ACHN (cell line): ENCODE measurements at regions not wholly inside any gene's neighbourhood (a gene's known extent, or its start where the extent isn't known, plus 50 kb on each side); places are given as distances from the start of the nearest gene placed in this dataset.
A peak's percentile ranks its signal among the peaks of the same experiment; 100 is the strongest.

Experiments
- DNase-seq: peaks from one replicate; pipeline ENCODE4 v3.0.0-alpha.2; 2015
- in situ Hi-C: cut with HindIII; loops from 2 replicates; pipeline ENCODE4 v1.10.0; 2017; ENCODE audit warnings: low sequenced_read_pairs, low pct_ligation_motif_present, low pct_unique_long_range_greater_than_20kb

DNA sequence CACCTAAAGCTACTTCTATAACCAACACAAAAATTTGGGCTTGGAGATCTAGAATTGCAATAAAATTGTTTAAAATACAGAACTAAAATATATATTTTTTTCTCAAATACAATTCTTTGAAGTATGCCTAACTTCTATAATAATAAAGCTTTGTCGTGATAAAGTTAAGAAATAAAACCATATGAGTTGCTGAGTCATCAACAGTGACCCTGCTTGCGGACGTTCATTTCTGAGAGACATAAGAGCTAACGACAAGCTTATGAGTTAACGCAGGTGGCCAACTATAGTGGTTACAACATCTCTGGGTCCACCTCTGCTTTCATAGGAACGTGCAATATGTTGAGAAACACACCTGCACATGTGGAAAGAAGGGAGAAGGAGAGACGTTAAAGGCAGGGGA, 407.1 kb upstream of the SLC14A2 start:
- in situ Hi-C loops = no loop called here

DNA sequence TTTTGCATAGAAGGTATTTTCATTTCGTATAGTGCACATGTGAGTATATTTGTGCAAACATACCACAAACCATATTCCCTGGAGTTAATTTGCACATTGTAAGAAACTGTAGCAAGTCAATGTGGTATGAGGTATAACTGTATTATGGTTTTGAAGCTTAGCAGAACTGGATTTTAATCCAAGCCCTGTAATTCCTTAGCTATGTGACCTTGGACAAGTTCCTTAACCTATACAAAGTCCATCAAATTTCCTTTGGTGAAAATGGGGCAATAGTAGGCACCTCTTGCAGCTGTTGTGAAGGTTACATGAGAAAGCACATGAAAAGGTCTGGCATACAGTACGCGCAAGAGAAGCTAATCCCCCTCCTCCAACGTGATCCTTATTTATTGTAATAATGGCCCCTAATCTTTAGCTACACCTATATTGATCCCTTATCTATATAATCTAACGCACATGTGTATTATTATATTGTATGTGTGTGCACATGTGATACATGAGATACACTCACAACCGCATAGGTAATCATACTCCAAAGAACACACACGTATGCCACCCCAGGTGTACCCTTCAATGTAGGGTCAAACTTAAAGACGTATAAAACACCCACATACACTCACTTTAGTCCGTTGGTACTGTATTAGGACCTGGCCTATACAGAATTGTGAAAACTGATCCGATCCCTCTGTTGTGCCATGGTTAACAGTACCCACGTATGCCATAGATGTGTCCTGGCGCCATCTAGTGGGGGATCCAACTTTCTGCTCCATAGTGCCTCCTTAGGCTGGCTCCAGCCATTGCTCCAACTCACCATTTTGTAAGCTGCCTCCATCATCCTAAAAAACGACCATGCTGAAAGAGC, 402.9 kb upstream of the SLC14A2 start:
- in situ Hi-C loops = no loop called here
- peak; percentile 73 for DNase-seq

More for the DNA sequence above, 407.1 kb upstream of the SLC14A2 start:
- DNase-seq = no peak

DNA sequence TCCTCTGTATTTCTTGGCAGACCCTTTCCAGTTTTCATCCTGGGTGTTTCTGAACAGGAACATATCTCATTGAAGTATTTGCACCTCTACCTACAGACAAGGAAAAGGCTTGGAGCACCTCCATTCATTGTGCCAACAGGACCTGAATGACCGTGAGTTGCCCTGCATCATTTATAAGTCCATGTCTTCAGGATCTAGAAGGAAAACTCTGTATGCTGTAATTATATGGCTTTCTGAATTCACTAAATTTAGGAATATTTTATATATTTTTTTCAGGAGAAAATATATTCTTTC, 402.3 kb upstream of the SLC14A2 start:
- in situ Hi-C loops = no loop called here
- DNase-seq = no peak

DNA sequence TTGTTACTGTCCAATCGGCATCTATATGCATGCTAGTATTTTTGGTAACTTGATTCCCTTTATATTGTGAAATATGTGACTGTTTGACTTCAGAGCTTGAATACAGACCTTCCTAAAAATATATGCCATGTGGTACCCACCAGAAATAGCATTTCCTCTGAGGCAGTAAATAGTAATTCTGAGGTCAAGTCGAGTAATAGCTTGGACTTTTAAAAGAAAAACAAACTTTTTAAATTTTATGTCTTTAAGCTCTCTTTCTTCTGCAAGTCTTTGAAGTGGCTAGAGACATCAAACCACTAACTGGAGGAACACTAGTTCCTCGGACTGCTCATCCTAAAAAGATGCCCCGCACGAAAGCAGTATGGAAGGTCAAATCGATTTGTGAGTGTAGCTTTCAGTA, 396.8 kb upstream of the SLC14A2 start:
- in situ Hi-C loops = no loop called here

DNA sequence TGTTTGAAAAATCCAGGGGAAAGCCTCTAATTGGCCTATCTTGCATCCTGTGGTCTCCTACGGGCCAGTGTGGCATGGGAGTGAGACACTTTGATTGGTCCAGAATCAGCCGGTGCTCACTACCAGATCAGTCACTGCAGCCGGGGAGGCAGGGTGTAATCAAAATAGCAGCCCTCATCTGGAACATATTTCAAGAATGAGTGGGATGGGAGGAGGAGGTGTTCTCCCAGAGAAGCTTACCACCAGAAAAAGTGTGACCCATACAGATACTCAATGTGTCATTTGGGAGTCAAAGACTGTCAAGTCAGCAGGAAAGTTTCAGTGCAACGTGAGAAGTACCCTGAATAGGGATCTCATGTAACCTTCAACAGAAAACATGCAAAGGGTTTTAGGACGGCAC, 393.9 kb upstream of the SLC14A2 start:
- no peak for DNase-seq
- in situ Hi-C loops = no loop called here

More for the DNA sequence above, 396.8 kb upstream of the SLC14A2 start:
- DNase-seq = no peak

DNA sequence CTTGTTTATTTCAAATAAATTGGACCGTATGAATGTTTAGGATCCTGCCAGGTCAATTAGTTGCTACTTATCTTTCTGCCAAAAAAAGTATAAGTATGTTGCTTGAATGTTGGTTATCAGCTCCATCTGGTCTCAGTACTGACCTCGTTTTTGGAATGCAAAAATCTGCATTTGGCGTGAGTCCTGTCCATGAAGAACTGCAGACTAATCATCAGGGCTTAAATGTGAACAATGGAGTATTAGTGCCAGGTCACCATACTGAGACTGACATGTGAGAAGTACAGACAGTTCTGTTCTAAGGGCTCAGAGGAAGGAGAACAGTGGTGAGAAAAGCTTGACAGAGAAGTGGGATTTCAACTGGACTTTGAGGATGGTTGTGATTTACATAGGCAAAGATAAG, 393.1 kb upstream of the SLC14A2 start:
- in situ Hi-C loops = no loop called here

DNA sequence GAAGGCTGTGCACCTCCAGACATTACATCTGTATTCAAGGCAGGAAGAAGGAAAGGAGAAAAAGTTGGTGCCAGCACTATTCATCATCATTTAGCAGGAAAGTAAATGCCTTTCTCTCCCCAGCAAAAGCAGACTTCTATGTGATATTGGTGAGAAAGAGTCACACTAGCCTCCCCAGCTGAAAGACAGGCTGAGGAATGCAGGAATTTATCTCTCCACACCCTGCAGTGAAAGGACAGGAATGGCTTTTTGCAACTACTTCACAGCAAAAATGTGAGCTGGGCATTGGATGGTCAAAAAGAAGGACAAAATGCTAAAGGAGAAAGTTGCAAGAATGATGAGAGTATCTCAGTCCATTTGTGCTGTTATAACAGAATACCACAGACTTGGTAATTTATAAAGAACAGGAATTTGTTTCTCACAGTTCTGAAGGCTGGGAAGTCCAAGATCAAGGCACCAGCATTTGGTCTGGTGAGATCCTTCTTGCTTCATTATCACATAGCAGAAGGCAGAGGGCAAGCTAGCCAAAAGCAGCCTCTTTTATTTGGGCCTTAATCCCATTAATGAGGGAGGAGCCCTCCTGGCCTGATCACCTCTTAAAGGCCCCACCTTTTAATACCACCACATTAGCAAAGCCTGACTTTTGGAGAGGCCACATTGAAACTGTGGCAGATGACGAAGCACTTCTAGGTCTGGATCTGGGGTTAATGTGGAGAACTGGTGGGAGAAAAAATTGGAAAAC, 388.1 kb upstream of the SLC14A2 start:
- in situ Hi-C loops = no loop called here
- DNase-seq = no peak

More for the DNA sequence above, 393.1 kb upstream of the SLC14A2 start:
- DNase-seq = no peak

DNA sequence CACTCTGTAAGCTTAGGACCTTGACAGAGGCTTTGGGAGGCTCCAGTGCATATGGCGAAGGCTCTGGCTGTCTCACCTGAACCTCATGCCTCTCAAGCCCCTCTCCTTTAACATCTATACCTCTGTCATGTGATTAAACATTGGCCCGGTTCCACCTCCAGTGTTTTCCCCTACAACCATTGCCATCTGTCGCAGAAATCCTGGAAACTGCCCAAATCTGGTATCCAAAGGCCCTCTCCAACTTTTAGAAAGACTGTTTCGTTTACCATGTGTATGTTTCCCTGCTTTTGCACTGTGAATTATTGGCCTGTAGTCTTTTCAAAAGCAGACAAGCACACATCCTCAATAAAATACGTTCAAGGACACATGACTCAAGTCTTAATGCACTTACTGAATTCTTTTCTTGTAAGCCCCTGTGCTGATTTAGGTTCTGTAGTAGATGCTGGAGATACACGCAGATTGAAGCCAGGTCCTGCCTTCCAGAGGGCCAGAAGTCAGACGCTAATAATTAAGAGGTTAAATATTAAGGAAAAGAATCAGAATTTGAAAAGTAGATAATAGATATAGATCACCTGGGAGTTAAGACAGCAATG, 386.4 kb upstream of the SLC14A2 start:
- no peak for DNase-seq
- in situ Hi-C loops = no loop called here

DNA sequence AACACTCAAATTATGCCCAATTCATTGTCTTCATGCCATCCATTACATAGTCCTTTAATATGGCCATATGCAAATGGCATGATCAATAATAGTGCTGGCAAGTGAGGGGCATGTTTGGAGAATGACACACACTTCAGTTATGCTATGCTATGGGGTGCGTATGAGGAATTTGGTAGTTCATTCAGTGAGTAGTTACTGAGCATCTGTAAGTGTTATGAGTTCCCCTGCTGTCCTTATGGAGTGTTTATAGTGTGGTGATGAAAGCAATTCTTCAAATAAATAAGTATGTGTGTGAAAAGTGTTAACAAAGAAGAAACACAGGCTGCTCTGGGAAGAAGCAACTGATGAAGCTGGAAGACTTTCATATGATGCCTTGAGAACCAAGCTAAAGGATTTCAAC, 383.7 kb upstream of the SLC14A2 start:
- no peak for DNase-seq
- in situ Hi-C loops = no loop called here

DNA sequence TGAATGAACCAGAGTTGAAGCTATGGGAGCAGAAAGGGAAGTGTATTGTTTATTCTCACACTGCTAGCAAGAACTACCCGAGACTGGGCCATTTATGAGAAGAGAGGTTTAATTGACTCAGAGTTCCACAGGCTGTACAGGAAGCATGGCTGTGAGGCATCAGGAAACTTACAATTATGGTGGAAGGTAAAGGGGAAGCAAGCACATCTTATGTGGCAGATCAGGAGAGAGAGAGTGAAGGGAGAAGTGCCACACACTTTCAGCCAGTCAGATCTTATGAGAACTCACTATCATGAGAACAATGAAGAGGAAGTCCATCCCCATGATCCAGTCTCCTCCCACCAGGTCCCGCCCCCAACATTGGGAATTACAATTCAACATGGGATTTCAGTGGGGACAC, 383.2 kb upstream of the SLC14A2 start:
- in situ Hi-C loops = no loop called here

DNA sequence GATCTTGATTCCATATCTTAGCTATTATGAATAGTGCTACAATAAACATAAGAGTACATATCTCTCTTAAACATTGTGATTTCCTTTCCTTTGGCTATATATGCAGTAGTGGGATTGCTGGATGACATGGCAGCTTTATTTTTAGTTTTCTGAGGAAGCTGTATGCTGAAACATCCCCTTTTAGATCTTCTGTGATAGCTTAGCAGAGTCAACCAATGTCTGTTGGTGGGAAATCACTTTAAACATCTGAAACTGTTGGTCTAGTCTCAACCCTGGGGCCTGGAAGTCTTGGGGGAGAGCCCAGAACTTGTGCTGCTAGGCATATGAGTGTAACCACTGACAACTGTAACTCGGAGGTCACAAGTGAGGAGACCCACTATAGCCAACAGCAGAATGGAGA, 378.6 kb upstream of the SLC14A2 start:
- in situ Hi-C loops = no loop called here
- no peak for DNase-seq

More for the DNA sequence above, 383.2 kb upstream of the SLC14A2 start:
- no peak for DNase-seq

DNA sequence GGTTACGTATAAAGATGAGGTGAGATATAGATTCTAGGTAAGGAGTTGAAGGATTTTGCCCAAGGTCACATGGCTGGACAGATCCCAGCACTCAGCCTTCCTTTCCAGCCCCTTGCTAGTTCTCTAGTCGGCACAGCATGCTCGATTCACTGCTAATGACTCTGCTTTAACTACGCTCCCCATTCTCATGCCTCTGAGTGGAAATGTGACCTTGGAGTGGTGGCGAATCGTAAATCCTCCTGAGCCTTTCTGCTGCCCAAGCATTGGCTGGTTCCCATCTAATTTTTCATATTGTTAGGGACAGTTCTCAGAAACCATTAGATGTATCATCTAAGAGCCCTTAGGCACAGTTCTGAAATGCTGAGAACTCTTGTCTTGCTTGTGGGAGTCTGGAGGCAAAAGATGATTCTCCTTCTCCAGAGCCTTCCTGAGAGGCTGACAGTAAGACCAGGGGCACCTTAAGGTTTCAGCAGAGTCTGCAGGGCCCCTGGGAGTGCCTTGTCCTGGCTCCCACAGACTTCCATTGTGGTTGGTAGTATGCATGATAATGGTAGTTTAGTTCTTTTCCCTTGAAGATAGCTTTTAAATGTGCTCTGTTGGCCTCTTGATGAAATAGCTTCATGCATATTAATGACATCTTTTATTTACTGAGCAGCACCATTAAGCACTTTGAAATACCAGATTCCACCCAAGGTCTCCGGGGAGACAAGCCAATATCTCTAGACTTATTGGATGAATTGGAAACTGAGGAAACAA, 377.8 kb upstream of the SLC14A2 start:
- in situ Hi-C loops = no loop called here
- DNase-seq = no peak

DNA sequence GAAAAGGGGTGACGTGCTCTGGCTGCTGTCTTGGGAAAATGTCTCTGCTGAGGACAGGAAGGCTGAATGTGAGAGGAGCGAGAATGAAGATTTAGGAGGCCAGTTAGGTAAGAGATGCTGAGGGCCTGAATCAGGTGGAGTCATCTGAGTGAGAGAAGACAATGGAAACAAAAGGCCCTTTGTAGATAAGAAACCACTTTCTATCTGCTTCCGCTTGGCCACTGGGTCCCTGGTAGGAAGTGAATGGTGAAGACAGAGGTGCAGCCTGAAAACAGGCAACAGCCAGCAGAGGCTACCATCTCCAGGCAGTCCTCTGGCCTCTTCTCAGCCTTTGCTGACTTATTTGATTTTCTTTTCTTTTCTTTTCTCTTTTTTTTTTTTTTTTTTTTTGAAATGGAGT, 374.0 kb upstream of the SLC14A2 start:
- in situ Hi-C loops = no loop called here
- no peak for DNase-seq

DNA sequence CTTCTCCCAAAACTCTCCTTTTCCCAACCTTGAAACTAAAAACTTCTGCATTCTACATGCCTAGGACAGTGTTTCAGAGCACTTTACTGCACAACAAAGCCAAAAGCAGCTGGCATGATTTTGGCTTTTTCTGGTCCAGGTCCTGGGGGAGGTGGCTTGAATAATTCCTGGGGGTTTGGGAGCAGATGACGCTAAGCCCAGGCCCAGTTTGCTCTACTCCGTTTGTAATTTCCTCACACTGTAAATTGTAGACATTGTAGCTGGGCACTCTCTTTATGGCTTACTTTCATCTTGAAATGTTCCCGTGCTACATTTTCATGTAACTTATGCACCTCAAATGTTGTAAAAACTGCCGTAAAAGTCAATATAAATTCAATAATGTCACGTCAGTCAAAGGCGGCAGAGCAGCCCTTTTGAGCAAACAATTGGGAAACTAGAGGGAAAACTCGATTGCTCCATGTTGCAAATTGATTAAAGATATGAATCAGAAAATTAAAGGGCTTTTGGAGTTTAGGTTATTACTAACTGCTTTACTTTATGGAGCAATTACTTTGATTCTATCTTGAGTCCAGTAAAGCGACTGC, 373.2 kb upstream of the SLC14A2 start:
- in situ Hi-C loops = no loop called here
- DNase-seq = no peak

DNA sequence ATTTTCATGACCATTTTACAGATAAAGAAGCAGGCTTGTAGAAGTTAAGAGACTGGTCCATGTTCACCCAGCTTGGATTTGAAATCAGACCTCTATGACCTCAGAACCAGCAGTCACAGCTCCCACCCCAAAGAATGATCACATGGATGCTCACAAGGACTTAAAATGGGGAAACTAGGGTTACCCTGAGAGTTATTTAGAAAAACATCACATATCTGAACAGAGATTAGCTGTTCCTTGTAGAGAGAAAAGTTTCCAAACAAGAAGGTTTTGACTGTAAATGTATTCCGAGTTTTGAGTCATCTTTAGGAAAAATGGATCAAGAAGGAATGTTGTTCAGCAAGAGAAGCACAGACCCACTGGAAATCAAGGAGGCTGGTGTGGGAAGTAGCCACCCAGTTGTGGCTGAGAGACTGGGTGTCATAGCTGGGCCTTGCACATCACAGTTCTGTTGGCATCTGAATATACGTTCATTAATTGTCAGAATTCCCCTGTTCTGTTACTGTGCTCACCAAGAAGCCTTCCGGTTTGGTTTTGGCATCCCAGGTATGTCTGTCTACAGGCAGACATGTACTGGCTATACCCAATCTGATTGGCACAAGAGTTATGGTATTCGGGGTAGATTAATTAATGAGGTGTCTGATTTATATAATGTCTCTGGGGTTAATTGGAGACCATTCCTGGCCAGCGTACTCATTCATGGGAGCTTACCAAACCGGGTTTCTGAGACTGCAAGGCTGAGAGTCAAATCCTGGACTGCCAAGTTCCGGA, 371.8 kb upstream of the SLC14A2 start:
- in situ Hi-C loops = no loop called here

DNA sequence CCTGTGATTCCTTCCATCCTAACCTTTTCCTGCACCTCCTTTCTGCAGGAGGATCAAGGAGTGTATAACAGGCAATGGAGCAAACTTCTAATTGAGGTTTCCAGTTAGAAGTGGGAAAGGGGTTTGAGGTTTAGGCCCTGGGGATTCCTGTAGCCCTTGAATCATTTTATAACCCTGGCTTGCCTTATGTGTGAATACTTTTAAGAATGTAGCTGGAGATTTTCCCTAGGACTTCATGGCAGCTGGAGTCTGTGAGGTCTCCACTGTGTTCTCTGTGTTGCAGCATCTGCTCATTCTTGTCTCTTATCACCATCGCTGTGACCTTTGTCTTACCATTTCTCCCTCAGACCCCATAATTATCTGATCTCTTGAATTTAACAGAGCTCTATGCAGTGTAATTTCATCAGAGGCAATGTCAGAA, 370.2 kb upstream of the SLC14A2 start:
- in situ Hi-C loops = no loop called here
- no peak for DNase-seq

More for the DNA sequence above, 371.8 kb upstream of the SLC14A2 start:
- no peak for DNase-seq

DNA sequence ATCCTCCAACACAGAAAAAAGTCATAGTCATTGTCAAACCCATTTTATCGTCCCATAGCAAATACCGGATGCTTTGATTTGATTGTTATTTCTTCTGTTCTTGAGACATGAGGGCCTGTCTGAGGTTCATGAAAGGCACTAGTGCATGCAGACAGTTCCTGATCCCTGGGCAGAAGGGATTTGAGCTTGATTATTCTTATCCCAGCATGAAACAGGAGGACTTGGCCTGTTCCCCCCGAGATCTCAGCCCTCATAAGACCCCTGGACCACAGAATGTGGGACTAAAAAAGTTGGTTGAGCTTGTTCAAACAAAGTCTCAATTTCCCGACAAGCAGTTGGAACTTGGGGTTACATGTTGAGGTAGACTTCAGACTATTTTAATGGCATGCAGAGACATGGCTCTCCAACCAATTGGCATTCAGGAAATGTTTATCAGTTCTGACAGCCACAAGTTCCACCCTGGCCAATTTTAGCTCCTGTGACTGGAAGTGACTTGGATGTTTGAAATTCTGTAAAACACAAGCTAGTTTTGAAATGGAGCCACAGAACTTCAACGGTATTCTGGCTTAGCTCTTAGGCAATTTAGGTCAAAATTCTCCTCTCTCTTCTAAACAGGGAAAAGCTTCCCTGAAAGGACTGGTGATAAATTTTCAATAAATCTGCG, 366.9 kb upstream of the SLC14A2 start:
- DNase-seq = no peak
- in situ Hi-C loops = no loop called here
